HCT116 (cell line): ENCODE measurements at regions not wholly inside any gene's neighbourhood (a gene's known extent, or its start where the extent isn't known, plus 50 kb on each side); places are given as distances from the start of the nearest gene placed in this dataset.

Experiments used
- CEBPB ChIP-seq: IDR thresholded peaks from 2 replicates; pipeline ENCODE4 v1.6.1; 2012; ENCODE audit warnings: low read depth
- EGR1 ChIP-seq: IDR thresholded peaks from 2 replicates; pipeline ENCODE4 v1.6.1; 2012; ENCODE audit warnings: low read depth
- EZH2 ChIP-seq: fragments of 200-600 bp; sonication (generic); IDR thresholded peaks from 2 replicates; pipeline ENCODE4 v1.6.1; 2017; ENCODE audit warnings: antibody characterized with exemption, mixed run types
- EZH2phosphoT487 ChIP-seq: fragments of 200-600 bp; IDR thresholded peaks from 2 replicates; pipeline ENCODE4 v1.6.1; 2018; ENCODE audit warnings: antibody characterized with exemption, borderline replicate concordance
- JUND ChIP-seq: IDR thresholded peaks from 2 replicates; pipeline ENCODE4 v1.6.1; 2012
- POLR2A ChIP-seq: IDR thresholded peaks from 2 replicates; pipeline ENCODE4 v1.7.0; 2011; ENCODE audit warnings: borderline replicate concordance; ENCODE audit not compliant: insufficient read depth, insufficient read length; ENCODE audit errors: extremely low read depth
- POLR2AphosphoS5 ChIP-seq: IDR thresholded peaks from 2 replicates; pipeline ENCODE4 v1.6.1; 2011; ENCODE audit warnings: mild to moderate bottlenecking, low read depth, low read length, moderate library complexity
- SIN3A ChIP-seq: IDR thresholded peaks from 2 replicates; pipeline ENCODE4 v1.6.1; 2012; ENCODE audit warnings: low read depth
- SP1 ChIP-seq: IDR thresholded peaks from 2 replicates; pipeline ENCODE4 v1.6.1; 2012; ENCODE audit warnings: low read depth
- SRF ChIP-seq: IDR thresholded peaks from 2 replicates; pipeline ENCODE4 v1.6.1; 2012; ENCODE audit warnings: low read depth
- ZNF274 ChIP-seq: fragments of 200-500 bp; sonication (Bioruptor generic); IDR thresholded peaks from 2 replicates; pipeline ENCODE4 v1.6.1; 2014; ENCODE audit warnings: mild to moderate bottlenecking, low read depth, low read length, inconsistent platforms
- TF ChIP-seq, protein P1 (sequence below), 3 experiments: fragments of 200-600 bp in 1 of 3; sonication (generic) in 1 of 3; IDR thresholded peaks in 2 of 3; conservative IDR thresholded peaks in 1 of 3; 2 replicates each; pipeline ENCODE4 v1.5.1; 2012 to 2017; ENCODE audit warnings: low read depth in 2 of 3, low read length in 2 of 3, antibody characterized with exemption in 1 of 3, borderline replicate concordance in 1 of 3, control low read depth in 1 of 3, mild to moderate bottlenecking in 1 of 3, mixed read lengths in 1 of 3, mixed run types in 1 of 3, moderate library complexity in 1 of 3; ENCODE audit not compliant: insufficient read depth in 1 of 3

DNA sequence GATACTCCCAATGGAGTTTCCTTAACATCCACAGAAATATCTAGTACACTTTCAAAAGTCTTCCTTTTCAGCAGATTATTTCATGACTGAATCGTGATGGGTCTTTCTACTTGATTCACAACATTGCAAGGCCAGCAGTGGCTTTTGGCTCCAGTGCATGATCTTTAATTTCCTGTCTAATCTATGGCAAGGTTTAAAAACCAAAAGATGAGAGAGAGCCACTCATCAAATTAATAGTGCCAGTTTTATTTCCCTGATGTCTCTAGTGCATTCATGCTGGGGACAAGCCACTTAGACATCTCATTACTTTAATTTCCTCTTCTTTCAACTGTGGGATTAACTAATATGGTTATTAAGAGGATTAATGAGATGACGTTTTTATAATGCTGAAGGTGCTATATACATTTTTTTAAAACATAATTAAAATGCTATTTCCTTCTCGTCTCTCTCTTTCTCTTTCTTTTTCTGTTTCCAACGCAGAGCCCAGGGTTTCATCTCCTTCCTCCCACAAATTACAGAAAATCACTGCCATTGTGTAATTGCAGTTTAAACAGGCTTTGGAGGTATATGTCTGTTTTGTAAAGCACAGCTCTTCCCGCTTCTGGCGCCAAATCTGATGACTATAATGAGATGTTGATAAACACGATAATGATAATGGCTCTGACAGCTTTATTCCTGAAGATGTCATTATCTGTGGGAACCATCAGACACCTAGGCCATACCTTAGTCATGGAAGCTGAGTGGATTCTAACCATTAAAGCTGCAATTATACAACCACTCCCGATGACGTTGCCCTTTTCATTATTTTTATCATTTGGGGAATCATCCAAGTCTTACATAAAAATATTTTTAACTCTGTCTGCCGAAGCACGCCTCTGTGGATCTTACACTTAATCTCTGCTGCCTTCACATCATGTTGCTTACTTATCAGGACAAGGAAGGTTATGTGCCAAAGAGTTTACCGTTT lies 103.1 kb upstream of the PPM1H start:
- TF ChIP-seq POLR2A (no peak), SIN3A (no peak), POLR2AphosphoS5 (no peak), SRF (no peak), JUND (no peak), ZNF274 (no peak), SP1 (no peak), EZH2 (no peak), EZH2phosphoT487 (no peak), CEBPB (no peak), EGR1 (no peak)
- TF ChIP-seq, protein P1, sequence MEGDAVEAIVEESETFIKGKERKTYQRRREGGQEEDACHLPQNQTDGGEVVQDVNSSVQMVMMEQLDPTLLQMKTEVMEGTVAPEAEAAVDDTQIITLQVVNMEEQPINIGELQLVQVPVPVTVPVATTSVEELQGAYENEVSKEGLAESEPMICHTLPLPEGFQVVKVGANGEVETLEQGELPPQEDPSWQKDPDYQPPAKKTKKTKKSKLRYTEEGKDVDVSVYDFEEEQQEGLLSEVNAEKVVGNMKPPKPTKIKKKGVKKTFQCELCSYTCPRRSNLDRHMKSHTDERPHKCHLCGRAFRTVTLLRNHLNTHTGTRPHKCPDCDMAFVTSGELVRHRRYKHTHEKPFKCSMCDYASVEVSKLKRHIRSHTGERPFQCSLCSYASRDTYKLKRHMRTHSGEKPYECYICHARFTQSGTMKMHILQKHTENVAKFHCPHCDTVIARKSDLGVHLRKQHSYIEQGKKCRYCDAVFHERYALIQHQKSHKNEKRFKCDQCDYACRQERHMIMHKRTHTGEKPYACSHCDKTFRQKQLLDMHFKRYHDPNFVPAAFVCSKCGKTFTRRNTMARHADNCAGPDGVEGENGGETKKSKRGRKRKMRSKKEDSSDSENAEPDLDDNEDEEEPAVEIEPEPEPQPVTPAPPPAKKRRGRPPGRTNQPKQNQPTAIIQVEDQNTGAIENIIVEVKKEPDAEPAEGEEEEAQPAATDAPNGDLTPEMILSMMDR (IDR thresholded peaks at IDR 0.05 in 2 of 3, conservative IDR thresholded peaks at IDR 0.05 in 1 of 3; ENCODE audit: borderline replicate concordance in 1 of 3, insufficient read depth in 1 of 3, low read depth in 2 of 3, low read length in 2 of 3) = no peak
